ENCODE measurements at regions not wholly inside any gene's neighbourhood (a gene's known extent, or its start where the extent isn't known, plus 50 kb on each side); places are given as distances from the start of the nearest gene placed in this dataset.

- no peak for TF ChIP-seq CTCF (conservative IDR thresholded peaks at IDR 0.05; ENCODE audit: low read length)
- Histone ChIP-seq H4K20me1 (ENCODE audit: insufficient read depth, low read length, poor library complexity, severe bottlenecking) (no peaks in the 10 kb centered on the region), H3K4me1 (ENCODE audit: insufficient read depth, low read length, poor library complexity, severe bottlenecking) (peaks cover 18% of the 10 kb centered on the region), H3K27me3 (ENCODE audit: insufficient read depth, low read length, poor library complexity, severe bottlenecking) (no peaks in the 10 kb centered on the region), H2AFZ (ENCODE audit: low read length) (no peak overlapping the region), H3K36me3 (ENCODE audit: insufficient read depth, low read length) (no peaks in the 10 kb centered on the region), H3K4me3 (ENCODE audit: low read length, poor library complexity, severe bottlenecking) (no peak overlapping the region), H3F3A (ENCODE audit: low read depth) (no peaks in the 10 kb centered on the region), H3K4me2 (ENCODE audit: low read depth, low read length, poor library complexity, severe bottlenecking) (no peak overlapping the region), H3K9me3 (ENCODE audit: insufficient read depth, low read depth, low read length) (no peaks in the 10 kb centered on the region), H3K9ac (ENCODE audit: low read depth, low read length, poor library complexity, severe bottlenecking) (no peak overlapping the region), H3K9me2 (replicated peaks; ENCODE audit: low read depth, low read length) (no peaks in the 10 kb centered on the region), H3K79me2 (ENCODE audit: insufficient read depth, low read length) (no peaks in the 10 kb centered on the region)
These were observed 254.6 kb upstream of the KIRREL3 start for GRCh38 chr11:127255209-127255608.

- Histone ChIP-seq H3F3A (ENCODE audit: low read depth) (no peaks in the 10 kb centered on the region), H3K9me2 (replicated peaks; ENCODE audit: low read depth, low read length) (no peaks in the 10 kb centered on the region), H3K9ac (ENCODE audit: low read depth, low read length, poor library complexity, severe bottlenecking) (no peak overlapping the region), H3K27me3 (ENCODE audit: insufficient read depth, low read length, poor library complexity, severe bottlenecking) (no peaks in the 10 kb centered on the region), H3K4me2 (ENCODE audit: low read depth, low read length, poor library complexity, severe bottlenecking) (peak overlapping the region; percentile 35), H3K4me3 (ENCODE audit: low read length, poor library complexity, severe bottlenecking) (no peak overlapping the region), H3K79me2 (ENCODE audit: insufficient read depth, low read length) (no peaks in the 10 kb centered on the region), H2AFZ (ENCODE audit: low read length) (0 out of 2 replicates have a peak overlapping the region, but pooled peaks have one; percentile 31), H3K9me3 (ENCODE audit: insufficient read depth, low read depth, low read length) (no peaks in the 10 kb centered on the region), H3K36me3 (ENCODE audit: insufficient read depth, low read length) (no peaks in the 10 kb centered on the region), H3K4me1 (ENCODE audit: insufficient read depth, low read length, poor library complexity, severe bottlenecking) (peaks cover 18% of the 10 kb centered on the region), H4K20me1 (ENCODE audit: insufficient read depth, low read length, poor library complexity, severe bottlenecking) (no peaks in the 10 kb centered on the region)
- TF ChIP-seq CTCF (conservative IDR thresholded peaks at IDR 0.05; ENCODE audit: low read length) (no peak), EZH2phosphoT487 (IDR thresholded peaks at IDR 0.05; ENCODE audit: borderline replicate concordance) (no peak)
These were observed 251.8 kb upstream of the KIRREL3 start for GRCh38 chr11:127252321-127252720.

GRCh38 chr11:127249576-127249975 lies 249.0 kb upstream of the KIRREL3 start:
- Histone ChIP-seq H3K4me3 (ENCODE audit: low read length, poor library complexity, severe bottlenecking) (no peak overlapping the region), H2AFZ (ENCODE audit: low read length) (no peak overlapping the region), H3F3A (ENCODE audit: low read depth) (no peaks in the 10 kb centered on the region), H3K9ac (ENCODE audit: low read depth, low read length, poor library complexity, severe bottlenecking) (no peak overlapping the region), H3K9me3 (ENCODE audit: insufficient read depth, low read depth, low read length) (no peaks in the 10 kb centered on the region), H3K27me3 (ENCODE audit: insufficient read depth, low read length, poor library complexity, severe bottlenecking) (no peaks in the 10 kb centered on the region), H3K4me1 (ENCODE audit: insufficient read depth, low read length, poor library complexity, severe bottlenecking) (peaks cover 18% of the 10 kb centered on the region), H3K9me2 (replicated peaks; ENCODE audit: low read depth, low read length) (no peaks in the 10 kb centered on the region), H3K79me2 (ENCODE audit: insufficient read depth, low read length) (no peaks in the 10 kb centered on the region), H4K20me1 (ENCODE audit: insufficient read depth, low read length, poor library complexity, severe bottlenecking) (no peaks in the 10 kb centered on the region), H3K4me2 (ENCODE audit: low read depth, low read length, poor library complexity, severe bottlenecking) (no peak overlapping the region), H3K36me3 (ENCODE audit: insufficient read depth, low read length) (no peaks in the 10 kb centered on the region)
- TF ChIP-seq EZH2phosphoT487 (IDR thresholded peaks at IDR 0.05; ENCODE audit: borderline replicate concordance) = no peak
- no peak for TF ChIP-seq CTCF (conservative IDR thresholded peaks at IDR 0.05; ENCODE audit: low read length)
